Psoas muscle (tissue), 7 donors: ENCODE measurements at regions not wholly inside any gene's neighbourhood (a gene's known extent, or its start where the extent isn't known, plus 50 kb on each side); places are given as distances from the start of the nearest gene placed in this dataset.
"Not testable (repeated sequence)": the region's sequence is repeated elsewhere in the genome, so short reads cannot be mapped to it uniquely, and the experiment has no call there.

Experiments used
- ATAC-seq, 4 donors: fragments of 200-7000 bp; cut with Tn5 transposase; one replicate each; pipeline ENCODE4 v1.9.1; 2020; ENCODE audit warnings: moderate library complexity in 3 of 4, mild to moderate bottlenecking in 2 of 4
- DNase-seq, 2 donors: peaks; one replicate each; pipeline ENCODE4 v3.0.0-alpha.2; 2020
- H3K27ac ChIP-seq: fragments of 200-600 bp; one replicate; pipeline ENCODE4 v1.8.0; 2022
- H3K27me3 ChIP-seq, 3 donors: fragments of 200-600 bp in 1 of 3; one replicate each; pipeline versions ENCODE4 v1.6.1 to v1.8.0; 2013 to 2022; ENCODE audit warnings: low read length in 2 of 3, mild to moderate bottlenecking in 2 of 3, moderate library complexity in 1 of 3; ENCODE audit not compliant: insufficient read depth in 3 of 3
- H3K36me3 ChIP-seq, 2 donors: fragments of 200-600 bp in 1 of 2; one replicate each; pipeline versions ENCODE4 v1.6.1 to v1.8.0; 2013 to 2022; ENCODE audit warnings: low read depth in 1 of 2, mild to moderate bottlenecking in 1 of 2, moderate library complexity in 1 of 2; ENCODE audit not compliant: insufficient read depth in 1 of 2
- H3K4me1 ChIP-seq: fragments of 200-600 bp; one replicate; pipeline ENCODE4 v1.8.0; 2022
- H3K4me3 ChIP-seq: fragments of 200-600 bp; one replicate; pipeline ENCODE4 v1.8.0; 2022; ENCODE audit warnings: mild to moderate bottlenecking
- H3K9me3 ChIP-seq: fragments of 200-600 bp; one replicate; pipeline ENCODE4 v1.8.0; 2022
- CTCF ChIP-seq: fragments of 200-600 bp; IDR thresholded peaks from one replicate; pipeline ENCODE4 v1.8.0; 2022; ENCODE audit warnings: antibody characterized with exemption
- WGBS, 3 donors: extraction: QIAGEN DNeasy Blood & Tissue Kit; methylation state at CpG; one replicate each; pipeline versions ENCODE4 v1.1.6 to v1.1.7; 2013; 5-methylcytosine and 5-hydroxymethylcytosine counted together
- intact Hi-C, 2 donors: fragments of 100-400 bp; cut with DNase I; formaldehyde crosslinking; loops; one replicate each; pipeline versions ENCODE4 v1.11.0 to v1.14.2; 2022
- donor health status: healthy with polysubstance abuse.
- donor health status: DM: no; HTN: no; CAD: no; lungs with moderate emphysema.
- donor health status: Bipolar disorder and iron deficiency.
- donor health status: healthy.
- donor health status: DM: yes; HTN: yes; CAD: no.
- donor health status: DM: no; HTN: no; CAD: no.
- donor health status: DM: yes; HTN: yes; CAD: no.

DNA sequence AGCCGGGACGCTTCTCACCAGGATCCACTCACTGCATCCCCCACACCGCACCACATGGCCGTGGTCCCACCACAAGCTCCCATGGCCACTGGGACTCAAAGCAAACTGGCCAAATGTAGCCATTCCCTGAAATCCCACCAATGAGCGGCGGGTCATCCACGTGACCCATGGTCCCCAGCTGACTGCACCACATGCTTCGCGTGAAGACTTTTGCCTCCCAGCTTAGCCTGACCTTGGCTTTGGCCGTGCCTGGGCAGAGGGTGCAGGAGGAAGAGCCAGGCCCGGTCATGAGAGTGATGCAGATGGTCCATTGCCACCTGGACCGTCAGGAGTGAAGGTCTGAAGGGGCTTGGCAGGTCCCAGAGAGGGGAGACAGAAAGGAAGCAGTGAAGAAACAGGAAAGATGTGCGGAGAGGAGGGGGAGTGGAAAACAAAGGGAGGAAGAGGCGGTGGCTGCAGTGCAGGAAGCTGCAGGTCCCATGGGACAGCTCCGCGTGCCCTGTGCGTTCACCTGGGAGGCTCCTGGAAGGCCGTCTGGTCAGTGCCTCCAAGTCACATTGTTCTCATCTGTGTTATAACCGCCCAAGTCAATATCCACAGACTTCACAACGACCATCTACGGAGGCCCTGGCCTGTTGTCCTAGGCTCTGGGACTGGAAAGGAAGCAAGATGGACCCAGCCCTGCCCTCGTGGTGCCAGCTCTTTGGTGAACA, 167.8 kb upstream of the AJAP1 start:
- Histone ChIP-seq H3K4me3 (no peak overlapping the region), H3K36me3 (no peaks in the 10 kb centered on the region), H3K27me3 (peaks cover 0 to 2% (median 0%) of the 10 kb centered on the region in 3 donors), H3K27ac (no peak overlapping the region), H3K4me1 (no peaks in the 10 kb centered on the region), H3K9me3 (no peaks in the 10 kb centered on the region)
- DNase-seq (no peak), ATAC-seq (no peak)
- TF ChIP-seq CTCF: no peak
- intact Hi-C loops: no loop called here
- 81 to 87% (median 83%) methylated on average over 21 to 22 of the region's 22 CpGs for WGBS, 3 donors

DNA sequence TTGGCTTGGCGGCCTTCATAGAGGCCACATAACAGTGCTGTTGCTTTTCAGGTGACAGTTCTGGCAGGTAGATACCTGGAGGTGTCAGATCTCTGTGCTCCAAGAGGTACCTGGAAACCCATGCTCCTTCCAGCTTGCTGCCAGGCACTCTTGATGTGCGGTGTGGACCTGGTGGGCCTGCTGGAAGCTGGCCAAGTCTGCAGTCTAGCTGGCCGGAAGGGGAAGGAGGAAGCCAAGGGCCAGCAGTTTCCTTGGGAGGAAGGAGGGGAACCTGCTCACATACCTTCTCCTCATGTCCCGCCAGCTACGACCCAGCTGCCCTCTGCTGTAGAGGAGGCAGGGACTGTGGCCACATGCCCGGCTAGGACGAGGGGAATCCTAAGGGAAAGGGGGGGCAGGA, 166.4 kb upstream of the AJAP1 start:
- 45 to 47% (median 47%) methylated on average over 7 of the region's 7 CpGs for WGBS, 3 donors
- intact Hi-C loops: no loop called here
- TF ChIP-seq CTCF: no peak
- DNase-seq: no peak
- Histone ChIP-seq H3K27me3 (peaks cover 0 to 2% (median 0%) of the 10 kb centered on the region in 3 donors), H3K36me3 (no peaks in the 10 kb centered on the region), H3K4me3 (no peak overlapping the region), H3K9me3 (no peaks in the 10 kb centered on the region), H3K27ac (no peak overlapping the region), H3K4me1 (no peaks in the 10 kb centered on the region)
- no peak for ATAC-seq

DNA sequence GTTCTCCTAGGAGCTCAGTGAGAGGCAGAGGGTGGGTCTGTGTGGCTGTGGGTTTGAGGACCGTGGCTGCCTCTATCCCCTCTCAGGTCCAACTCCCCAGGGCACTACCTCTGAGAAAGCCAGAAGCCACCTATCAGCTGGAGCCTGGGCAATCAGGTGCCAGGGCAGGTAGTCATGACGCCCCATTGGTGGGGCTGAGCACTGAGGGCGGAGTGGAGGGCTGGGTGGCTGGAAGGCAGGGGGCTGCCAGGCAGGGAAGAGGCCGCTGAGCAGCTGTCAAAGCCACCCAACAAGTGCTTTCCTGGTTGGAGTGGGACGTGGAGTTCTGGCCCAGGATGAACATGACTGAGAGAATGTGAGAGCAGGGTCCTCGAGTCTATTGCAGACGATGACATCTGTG, 164.9 kb upstream of the AJAP1 start:
- Histone ChIP-seq H3K4me1 (no peaks in the 10 kb centered on the region), H3K36me3 (no peaks in the 10 kb centered on the region), H3K27ac (no peak overlapping the region), H3K4me3 (no peak overlapping the region), H3K9me3 (no peaks in the 10 kb centered on the region), H3K27me3 (peaks cover 0 to 10% (median 3%) of the 10 kb centered on the region in 3 donors)
- ATAC-seq: no peak
- TF ChIP-seq CTCF: no peak
- DNase-seq: no peak
- intact Hi-C loops: no loop called here
- WGBS, 3 donors: 65 to 73% (median 71%) methylated on average over 7 of the region's 7 CpGs

DNA sequence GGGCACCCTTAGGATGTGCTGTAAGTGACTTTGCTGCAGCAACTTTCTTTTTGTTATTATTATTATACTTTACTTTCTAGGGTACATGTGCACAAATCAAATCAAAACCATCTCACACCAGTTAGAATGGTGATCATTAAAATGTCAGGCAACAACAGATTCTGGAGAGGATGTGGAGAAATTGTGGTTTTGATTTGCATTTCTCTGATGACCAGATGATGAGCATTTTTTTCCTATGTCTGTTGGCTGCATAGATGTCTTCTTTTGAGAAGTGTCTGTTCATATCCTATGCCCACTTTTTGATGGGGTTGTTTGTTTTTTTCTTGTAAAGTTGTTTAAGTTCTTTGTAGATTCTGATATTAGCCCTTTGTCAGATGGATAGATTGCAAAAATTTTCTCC, 164.4 kb upstream of the AJAP1 start:
- H3K4me3 ChIP-seq, DNase-seq, H3K4me1 ChIP-seq, H3K36me3 ChIP-seq, H3K27ac ChIP-seq, intact Hi-C loops, H3K9me3 ChIP-seq, ATAC-seq: not testable (repeated sequence)
- H3K27me3 ChIP-seq: peaks cover 0 to 11% (median 3%) of the 10 kb centered on the region in 3 donors

DNA sequence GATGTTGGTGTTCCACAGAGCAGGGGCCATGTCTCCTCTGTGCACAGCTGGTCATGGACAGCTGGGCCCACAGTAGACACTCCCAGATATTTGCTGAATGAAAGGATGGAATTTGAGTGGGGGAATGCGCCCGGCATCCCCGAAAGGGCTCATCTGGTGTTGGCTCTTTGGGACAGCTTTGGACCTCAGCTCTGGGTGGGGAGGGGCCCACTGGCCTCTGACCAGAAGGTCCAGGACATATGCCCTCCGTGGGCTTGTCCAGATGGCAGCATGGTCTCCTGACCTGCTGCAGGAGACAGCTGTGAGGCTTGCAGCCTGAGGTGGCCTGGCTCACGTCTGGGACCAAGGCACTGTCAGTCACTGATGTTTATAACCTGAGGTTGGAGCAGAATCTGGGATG, 160.4 kb upstream of the AJAP1 start:
- Histone ChIP-seq H3K36me3 (no peaks in the 10 kb centered on the region), H3K27me3 (peaks cover 0 to 14% (median 3%) of the 10 kb centered on the region in 3 donors), H3K27ac (no peak overlapping the region), H3K4me3 (no peak overlapping the region), H3K9me3 (no peaks in the 10 kb centered on the region), H3K4me1 (no peaks in the 10 kb centered on the region)
- DNase-seq (no peak), ATAC-seq (no peak)
- intact Hi-C loops: no loop called here
- 27 to 36% (median 33%) methylated on average over 5 of the region's 5 CpGs for WGBS, 3 donors
- TF ChIP-seq CTCF: no peak
